ENCODE measurements at regions not wholly inside any gene's neighbourhood (a gene's known extent, or its start where the extent isn't known, plus 50 kb on each side); places are given as distances from the start of the nearest gene placed in this dataset.

DNA sequence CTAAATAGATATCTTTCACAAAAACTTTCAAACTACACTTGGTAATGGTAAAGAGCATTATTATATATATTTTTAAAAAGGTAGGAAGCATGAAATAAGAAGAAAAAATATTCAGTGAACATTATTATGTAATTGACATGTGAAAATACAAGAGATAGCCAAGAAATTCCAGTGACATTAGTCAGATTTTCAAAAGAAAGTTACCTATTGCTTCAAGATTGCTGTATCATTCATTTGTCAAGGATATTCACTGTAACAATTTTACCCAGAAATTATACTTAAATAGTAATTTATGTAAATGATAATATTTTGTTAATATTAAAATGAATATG, 350.2 kb downstream of the KIF2B start:
- TF ChIP-seq, protein P1, sequence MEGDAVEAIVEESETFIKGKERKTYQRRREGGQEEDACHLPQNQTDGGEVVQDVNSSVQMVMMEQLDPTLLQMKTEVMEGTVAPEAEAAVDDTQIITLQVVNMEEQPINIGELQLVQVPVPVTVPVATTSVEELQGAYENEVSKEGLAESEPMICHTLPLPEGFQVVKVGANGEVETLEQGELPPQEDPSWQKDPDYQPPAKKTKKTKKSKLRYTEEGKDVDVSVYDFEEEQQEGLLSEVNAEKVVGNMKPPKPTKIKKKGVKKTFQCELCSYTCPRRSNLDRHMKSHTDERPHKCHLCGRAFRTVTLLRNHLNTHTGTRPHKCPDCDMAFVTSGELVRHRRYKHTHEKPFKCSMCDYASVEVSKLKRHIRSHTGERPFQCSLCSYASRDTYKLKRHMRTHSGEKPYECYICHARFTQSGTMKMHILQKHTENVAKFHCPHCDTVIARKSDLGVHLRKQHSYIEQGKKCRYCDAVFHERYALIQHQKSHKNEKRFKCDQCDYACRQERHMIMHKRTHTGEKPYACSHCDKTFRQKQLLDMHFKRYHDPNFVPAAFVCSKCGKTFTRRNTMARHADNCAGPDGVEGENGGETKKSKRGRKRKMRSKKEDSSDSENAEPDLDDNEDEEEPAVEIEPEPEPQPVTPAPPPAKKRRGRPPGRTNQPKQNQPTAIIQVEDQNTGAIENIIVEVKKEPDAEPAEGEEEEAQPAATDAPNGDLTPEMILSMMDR (IDR thresholded peaks at IDR 0.05; ENCODE audit: insufficient read depth, low read length, poor library complexity, severe bottlenecking) = no peak
- TF ChIP-seq EZH2phosphoT487 (conservative IDR thresholded peaks at IDR 0.05; ENCODE audit: low read length) = no peak
